DND-41 (cell line): ENCODE measurements at regions not wholly inside any gene's neighbourhood (a gene's known extent, or its start where the extent isn't known, plus 50 kb on each side); places are given as distances from the start of the nearest gene placed in this dataset.

ENCODE experiments used
- ATAC-seq: fragments of 200-7000 bp; cut with Tn5 transposase; 3 replicates; pipeline ENCODE4 v1.9.1; 2021; ENCODE audit warnings: low read depth; ENCODE audit not compliant: insufficient read depth
- DNase-seq: peaks from one replicate; pipeline ENCODE4 v3.0.0-alpha.2; 2020
- H2AFZ ChIP-seq: 2 replicates; pipeline ENCODE4 v1.6.0; 2012; ENCODE audit warnings: low read depth, low read length
- H3K27ac ChIP-seq: 2 replicates; pipeline ENCODE4 v1.5.1; 2012; ENCODE audit warnings: low read length, inconsistent platforms
- H3K27me3 ChIP-seq: fragments of 200-600 bp; sonication (generic); 2 replicates; pipeline ENCODE4 v1.6.0; 2012; ENCODE audit warnings: low read length, mild to moderate bottlenecking, inconsistent platforms; ENCODE audit not compliant: insufficient read depth, poor library complexity
- H3K36me3 ChIP-seq: 2 replicates; pipeline ENCODE4 v1.5.1; 2012; ENCODE audit warnings: low read length, inconsistent platforms; ENCODE audit not compliant: insufficient read depth
- H3K4me1 ChIP-seq: 2 replicates; pipeline ENCODE4 v1.5.1; 2012; ENCODE audit warnings: mild to moderate bottlenecking, low read length; ENCODE audit not compliant: insufficient read depth
- H3K4me2 ChIP-seq: 2 replicates; pipeline ENCODE4 v1.6.0; 2012; ENCODE audit warnings: mild to moderate bottlenecking, moderate library complexity, low read length, inconsistent platforms; ENCODE audit not compliant: insufficient read depth
- H3K4me3 ChIP-seq, 2 experiments: fragments of 200-600 bp in 1 of 2; shearing (Covaris generic) in 1 of 2; 2 replicates each; pipeline ENCODE4 v1.5.1; 2012 to 2016; ENCODE audit warnings: inconsistent platforms in 2 of 2, low read length in 2 of 2, mild to moderate bottlenecking in 2 of 2, low read depth in 1 of 2, moderate library complexity in 1 of 2
- H3K79me2 ChIP-seq: 2 replicates; pipeline ENCODE4 v1.6.0; 2012; ENCODE audit warnings: low read length, inconsistent platforms; ENCODE audit not compliant: insufficient read depth
- H3K9ac ChIP-seq: 2 replicates; pipeline ENCODE4 v1.6.0; 2012; ENCODE audit warnings: low read depth, mild to moderate bottlenecking, inconsistent platforms, low read length, moderate library complexity
- H3K9me3 ChIP-seq: 2 replicates; pipeline ENCODE4 v1.5.1; 2012; ENCODE audit warnings: low read length, moderate library complexity, mild to moderate bottlenecking, inconsistent platforms; ENCODE audit not compliant: insufficient read depth, severe bottlenecking
- H4K20me1 ChIP-seq: 2 replicates; pipeline ENCODE4 v1.6.0; 2012; ENCODE audit warnings: low read length; ENCODE audit not compliant: insufficient read depth
- EZH2 ChIP-seq: IDR thresholded peaks from 3 replicates; pipeline ENCODE4 v1.6.1; 2012; ENCODE audit warnings: borderline replicate concordance, low read depth, mild to moderate bottlenecking, moderate library complexity, low read length, inconsistent platforms; ENCODE audit not compliant: severe bottlenecking
- TF ChIP-seq, protein P1 (sequence below): IDR thresholded peaks from 2 replicates; pipeline ENCODE4 v1.5.1; 2012; ENCODE audit warnings: borderline replicate concordance, low read length, moderate library complexity, mild to moderate bottlenecking; ENCODE audit not compliant: poor library complexity, severe bottlenecking; ENCODE audit errors: extremely low read depth

GRCh38 chr3:178318941-178319816 is 217.1 kb upstream of the KCNMB2 start:
- no peaks in the 10 kb centered on the region for H4K20me1 ChIP-seq
- H3K4me2 ChIP-seq, result no peak overlapping the region
- ATAC-seq, result no peak
- H3K79me2 ChIP-seq, result no peaks in the 10 kb centered on the region
- DNase-seq, result no peak
- TF ChIP-seq EZH2, result no peak
- TF ChIP-seq, protein P1, sequence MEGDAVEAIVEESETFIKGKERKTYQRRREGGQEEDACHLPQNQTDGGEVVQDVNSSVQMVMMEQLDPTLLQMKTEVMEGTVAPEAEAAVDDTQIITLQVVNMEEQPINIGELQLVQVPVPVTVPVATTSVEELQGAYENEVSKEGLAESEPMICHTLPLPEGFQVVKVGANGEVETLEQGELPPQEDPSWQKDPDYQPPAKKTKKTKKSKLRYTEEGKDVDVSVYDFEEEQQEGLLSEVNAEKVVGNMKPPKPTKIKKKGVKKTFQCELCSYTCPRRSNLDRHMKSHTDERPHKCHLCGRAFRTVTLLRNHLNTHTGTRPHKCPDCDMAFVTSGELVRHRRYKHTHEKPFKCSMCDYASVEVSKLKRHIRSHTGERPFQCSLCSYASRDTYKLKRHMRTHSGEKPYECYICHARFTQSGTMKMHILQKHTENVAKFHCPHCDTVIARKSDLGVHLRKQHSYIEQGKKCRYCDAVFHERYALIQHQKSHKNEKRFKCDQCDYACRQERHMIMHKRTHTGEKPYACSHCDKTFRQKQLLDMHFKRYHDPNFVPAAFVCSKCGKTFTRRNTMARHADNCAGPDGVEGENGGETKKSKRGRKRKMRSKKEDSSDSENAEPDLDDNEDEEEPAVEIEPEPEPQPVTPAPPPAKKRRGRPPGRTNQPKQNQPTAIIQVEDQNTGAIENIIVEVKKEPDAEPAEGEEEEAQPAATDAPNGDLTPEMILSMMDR, result no peak
- H3K36me3 ChIP-seq, result no peaks in the 10 kb centered on the region
- no peaks in the 10 kb centered on the region for H3K27me3 ChIP-seq
- no peak overlapping the region for H3K27ac ChIP-seq
- no peak overlapping the region for H2AFZ ChIP-seq
- H3K9ac ChIP-seq, result no peak overlapping the region
- no peaks in the 10 kb centered on the region for H3K9me3 ChIP-seq
- no peaks in the 10 kb centered on the region for H3K4me1 ChIP-seq
- no peak overlapping the region for H3K4me3 ChIP-seq

GRCh38 chr3:178320456-178321351 is 215.5 kb upstream of the KCNMB2 start:
- H3K27me3 ChIP-seq, result no peaks in the 10 kb centered on the region
- TF ChIP-seq, protein P1, result no peak
- TF ChIP-seq EZH2, result no peak
- H3K79me2 ChIP-seq, result no peaks in the 10 kb centered on the region
- ATAC-seq (no peak), DNase-seq (no peak)
- peaks cover 4% of the 10 kb centered on the region; the same call in 1 of the 2 replicates for H3K4me1 ChIP-seq
- no peak overlapping the region for H3K9ac ChIP-seq
- no peaks in the 10 kb centered on the region for H4K20me1 ChIP-seq
- no peak overlapping the region for H3K4me3 ChIP-seq
- H3K4me2 ChIP-seq, result no peak overlapping the region
- no peak overlapping the region for H2AFZ ChIP-seq
- H3K27ac ChIP-seq, result no peak overlapping the region
- H3K9me3 ChIP-seq, result no peaks in the 10 kb centered on the region
- H3K36me3 ChIP-seq, result no peaks in the 10 kb centered on the region

- DNase-seq (no peak), ATAC-seq (no peak)
- Histone ChIP-seq H4K20me1 (no peaks in the 10 kb centered on the region), H3K36me3 (no peaks in the 10 kb centered on the region), H3K27ac (no peak overlapping the region), H3K9me3 (no peaks in the 10 kb centered on the region), H3K4me2 (no peak overlapping the region), H3K27me3 (no peaks in the 10 kb centered on the region), H3K4me3 (no peak overlapping the region), H3K4me1 (peaks cover 4% of the 10 kb centered on the region; the same call in 1 of the 2 replicates), H3K9ac (no peak overlapping the region), H3K79me2 (no peaks in the 10 kb centered on the region), H2AFZ (no peak overlapping the region)
- TF ChIP-seq, protein P1, result no peak
- no peak for TF ChIP-seq EZH2
Observed at GRCh38 chr3:178324356-178324755, 211.9 kb upstream of the KCNMB2 start.
